Tibial nerve (tissue), 4 donors: ENCODE measurements at regions not wholly inside any gene's neighbourhood (a gene's known extent, or its start where the extent isn't known, plus 50 kb on each side); places are given as distances from the start of the nearest gene placed in this dataset.

Experiments
- DNase-seq, 2 donors: peaks; one replicate each; pipeline ENCODE4 v3.0.0-alpha.2; 2019; ENCODE audit warnings: low spot score in 2 of 2
- H3K27ac ChIP-seq, 4 donors: fragments of 200-600 bp; sonication (generic) in 3 of 4; one replicate each; pipeline ENCODE4 v1.5.1; 2017 to 2019; ENCODE audit warnings: mild to moderate bottlenecking in 1 of 4
- H3K27me3 ChIP-seq, 2 donors: fragments of 200-600 bp; sonication (generic) in 1 of 2; one replicate each; pipeline versions ENCODE4 v1.5.1 to v1.6.0; 2017 to 2019
- H3K36me3 ChIP-seq, 3 donors: fragments of 200-600 bp; sonication (generic); one replicate each; pipeline ENCODE4 v1.5.1; 2018 to 2019
- H3K4me1 ChIP-seq, 4 donors: fragments of 200-600 bp; sonication (generic) in 3 of 4; one replicate each; pipeline ENCODE4 v1.5.1; 2017 to 2019
- H3K4me3 ChIP-seq, 4 donors: fragments of 200-600 bp; sonication (generic) in 3 of 4; one replicate each; pipeline ENCODE4 v1.5.1; 2017 to 2019; ENCODE audit warnings: mild to moderate bottlenecking in 1 of 4, moderate library complexity in 1 of 4
- H3K9me3 ChIP-seq, 4 donors: fragments of 200-600 bp; sonication (generic) in 3 of 4; one replicate each; pipeline ENCODE4 v1.5.1; 2017 to 2019
- CTCF ChIP-seq, 5 experiments: fragments of 200-600 bp in 3 of 5; fragments of 450-650 bp in 2 of 5; sonication (generic) in 3 of 5; IDR thresholded peaks; one replicate each; pipeline ENCODE4 v1.5.1; 2016 to 2019; ENCODE audit warnings: antibody characterized with exemption in 5 of 5, mild to moderate bottlenecking in 3 of 5, moderate library complexity in 2 of 5
- EP300 ChIP-seq, 2 donors: sonication (generic); formaldehyde crosslinking; IDR thresholded peaks; one replicate each; pipeline ENCODE4 v1.6.1; 2017; ENCODE audit warnings: antibody characterized with exemption in 2 of 2, mild to moderate bottlenecking in 1 of 2
- POLR2A ChIP-seq, 2 donors: fragments of 450-650 bp; IDR thresholded peaks; one replicate each; pipeline ENCODE4 v1.6.1; 2017; ENCODE audit warnings: antibody characterized with exemption in 2 of 2, mild to moderate bottlenecking in 2 of 2, moderate library complexity in 2 of 2
- WGBS, 2 donors: methylation state at CpG; one replicate each; pipeline ENCODE4 v1.1.5; 2018; 5-methylcytosine and 5-hydroxymethylcytosine counted together

- no peak overlapping the region for H3K27ac ChIP-seq
- no peak overlapping the region for H3K4me3 ChIP-seq
- DNase-seq = no peak
- no peaks in the 10 kb centered on the region for H3K27me3 ChIP-seq
- no peaks in the 10 kb centered on the region for H3K9me3 ChIP-seq
- TF ChIP-seq CTCF (IDR thresholded peaks at IDR 0.05) (no peak), EP300 (IDR thresholded peaks at IDR 0.05) (no peak), POLR2A (IDR thresholded peaks at IDR 0.05) (no peak)
- H3K36me3 ChIP-seq = no peaks in the 10 kb centered on the region
- peaks cover 0 to 5% (median 0%) of the 10 kb centered on the region in 4 donors for H3K4me1 ChIP-seq
Observed at GRCh38 chr13:33934951-33935371, 117.0 kb downstream of the RFC3 start.

GRCh38 chr13:33935969-33936368, 118.0 kb downstream of the RFC3 start:
- TF ChIP-seq EP300 (IDR thresholded peaks at IDR 0.05) (no peak), POLR2A (IDR thresholded peaks at IDR 0.05) (no peak), CTCF (IDR thresholded peaks at IDR 0.05) (no peak)

GRCh38 chr13:33937373-33938098, 119.6 kb downstream of the RFC3 start:
- Histone ChIP-seq H3K9me3 (no peaks in the 10 kb centered on the region), H3K4me1 (peaks cover 0 to 5% (median 0%) of the 10 kb centered on the region in 4 donors), H3K36me3 (no peaks in the 10 kb centered on the region), H3K27ac (no peak overlapping the region), H3K4me3 (no peak overlapping the region), H3K27me3 (no peaks in the 10 kb centered on the region)
- DNase-seq = no peak
- WGBS, 2 donors = 68 to 80% methylated on average over 3 of the region's 3 CpGs
- TF ChIP-seq CTCF (IDR thresholded peaks at IDR 0.05) = no peak
- TF ChIP-seq EP300 (IDR thresholded peaks at IDR 0.05) = no peak
- no peak for TF ChIP-seq POLR2A (IDR thresholded peaks at IDR 0.05)

More at GRCh38 chr13:33935969-33936368, 118.0 kb downstream of the RFC3 start:
- H3K27me3 ChIP-seq = no peaks in the 10 kb centered on the region
- no peaks in the 10 kb centered on the region for H3K36me3 ChIP-seq
- no peak overlapping the region for H3K4me3 ChIP-seq
- H3K4me1 ChIP-seq = peaks cover 0 to 5% (median 0%) of the 10 kb centered on the region in 4 donors
- H3K27ac ChIP-seq = no peak overlapping the region
- DNase-seq = no peak
- WGBS, 2 donors = 98% methylated on average over 4 of the region's 4 CpGs
- no peaks in the 10 kb centered on the region for H3K9me3 ChIP-seq

- no peak overlapping the region for H3K4me3 ChIP-seq
- DNase-seq = no peak
- 76 to 81% methylated on average over 1 of the region's 1 CpG for WGBS, 2 donors
- no peak overlapping the region for H3K27ac ChIP-seq
- H3K9me3 ChIP-seq = no peaks in the 10 kb centered on the region
- TF ChIP-seq POLR2A (IDR thresholded peaks at IDR 0.05) (no peak), CTCF (IDR thresholded peaks at IDR 0.05) (no peak), EP300 (IDR thresholded peaks at IDR 0.05) (no peak)
- H3K36me3 ChIP-seq = no peaks in the 10 kb centered on the region
- no peaks in the 10 kb centered on the region for H3K4me1 ChIP-seq
- no peaks in the 10 kb centered on the region for H3K27me3 ChIP-seq
Observed at GRCh38 chr13:33940256-33940655, 122.3 kb downstream of the RFC3 start.

GRCh38 chr13:33940898-33941297, 122.9 kb downstream of the RFC3 start:
- Histone ChIP-seq H3K27ac (no peak overlapping the region), H3K4me1 (no peaks in the 10 kb centered on the region), H3K4me3 (no peak overlapping the region), H3K36me3 (no peaks in the 10 kb centered on the region), H3K27me3 (no peaks in the 10 kb centered on the region), H3K9me3 (no peaks in the 10 kb centered on the region)
- 91 to 95% methylated on average over 5 of the region's 5 CpGs for WGBS, 2 donors
- TF ChIP-seq POLR2A (IDR thresholded peaks at IDR 0.05) = no peak
- no peak for TF ChIP-seq EP300 (IDR thresholded peaks at IDR 0.05)
- no peak for TF ChIP-seq CTCF (IDR thresholded peaks at IDR 0.05)
- DNase-seq = no peak
